Esophagus squamous epithelium (tissue), 5 donors: ENCODE measurements at regions not wholly inside any gene's neighbourhood (a gene's known extent, or its start where the extent isn't known, plus 50 kb on each side); places are given as distances from the start of the nearest gene placed in this dataset.

ENCODE experiments used
- DNase-seq: peaks from one replicate; lab custom pipeline; 2025; lab: John Stamatoyannopoulos, UW
- H3K27ac ChIP-seq, 4 donors: fragments of 200-600 bp; sonication (generic); one replicate each; pipeline ENCODE4 v1.5.1; 2016 to 2019; ENCODE audit warnings: mild to moderate bottlenecking in 1 of 4
- H3K27me3 ChIP-seq, 4 donors: fragments of 200-600 bp; sonication (generic); 1 replicate in 3 of 4; 2 replicates in 1 of 4; pipeline versions ENCODE4 v1.5.1 to v1.6.0; 2017 to 2021; ENCODE audit warnings: antibody characterized with exemption in 1 of 4
- H3K36me3 ChIP-seq, 3 donors: fragments of 200-600 bp; sonication (generic); one replicate each; pipeline ENCODE4 v1.5.1; 2016 to 2019
- H3K4me1 ChIP-seq, 3 donors: fragments of 200-600 bp; sonication (generic); one replicate each; pipeline ENCODE4 v1.5.1; 2017 to 2019
- H3K4me3 ChIP-seq, 4 donors: fragments of 200-600 bp; sonication (generic); 1 replicate in 3 of 4; 2 replicates in 1 of 4; pipeline ENCODE4 v1.5.1; 2016 to 2019; ENCODE audit warnings: mild to moderate bottlenecking in 2 of 4, moderate library complexity in 1 of 4
- H3K9me3 ChIP-seq, 3 donors: fragments of 200-600 bp; sonication (generic); one replicate each; pipeline ENCODE4 v1.5.1; 2016 to 2019
- POLR2A ChIP-seq, 4 donors: fragments of 450-650 bp; IDR thresholded peaks; one replicate each; pipeline ENCODE4 v1.6.1; 2017; ENCODE audit warnings: antibody characterized with exemption in 4 of 4, mild to moderate bottlenecking in 4 of 4, moderate library complexity in 3 of 4
- WGBS, 2 donors: methylation state at CpG; one replicate each; pipeline ENCODE4 v1.1.5; 2018; 5-methylcytosine and 5-hydroxymethylcytosine counted together
- intact Hi-C: fragments of 100-400 bp; cut with DNase I; formaldehyde crosslinking; loops from one replicate; pipeline ENCODE4 v1.15.0; 2022
- TF ChIP-seq, protein P1 (sequence below), 6 experiments: fragments of 450-650 bp in 4 of 6; fragments of 200-600 bp in 2 of 6; sonication (generic) in 2 of 6; IDR thresholded peaks; one replicate each; pipeline ENCODE4 v1.5.1; 2016 to 2019; ENCODE audit warnings: antibody characterized with exemption in 6 of 6, mild to moderate bottlenecking in 4 of 6, moderate library complexity in 4 of 6
- donor health status: DM: yes; HTN: yes; CAD: no.

- DNase-seq = no peak
- no peaks in the 10 kb centered on the region for H3K27me3 ChIP-seq
- TF ChIP-seq, protein P1, sequence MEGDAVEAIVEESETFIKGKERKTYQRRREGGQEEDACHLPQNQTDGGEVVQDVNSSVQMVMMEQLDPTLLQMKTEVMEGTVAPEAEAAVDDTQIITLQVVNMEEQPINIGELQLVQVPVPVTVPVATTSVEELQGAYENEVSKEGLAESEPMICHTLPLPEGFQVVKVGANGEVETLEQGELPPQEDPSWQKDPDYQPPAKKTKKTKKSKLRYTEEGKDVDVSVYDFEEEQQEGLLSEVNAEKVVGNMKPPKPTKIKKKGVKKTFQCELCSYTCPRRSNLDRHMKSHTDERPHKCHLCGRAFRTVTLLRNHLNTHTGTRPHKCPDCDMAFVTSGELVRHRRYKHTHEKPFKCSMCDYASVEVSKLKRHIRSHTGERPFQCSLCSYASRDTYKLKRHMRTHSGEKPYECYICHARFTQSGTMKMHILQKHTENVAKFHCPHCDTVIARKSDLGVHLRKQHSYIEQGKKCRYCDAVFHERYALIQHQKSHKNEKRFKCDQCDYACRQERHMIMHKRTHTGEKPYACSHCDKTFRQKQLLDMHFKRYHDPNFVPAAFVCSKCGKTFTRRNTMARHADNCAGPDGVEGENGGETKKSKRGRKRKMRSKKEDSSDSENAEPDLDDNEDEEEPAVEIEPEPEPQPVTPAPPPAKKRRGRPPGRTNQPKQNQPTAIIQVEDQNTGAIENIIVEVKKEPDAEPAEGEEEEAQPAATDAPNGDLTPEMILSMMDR (IDR thresholded peaks at IDR 0.05) = peak in 1 of 6 experiments; percentile 12
- no peak for TF ChIP-seq POLR2A (IDR thresholded peaks at IDR 0.05)
- WGBS, 2 donors = 9 to 10% methylated on average over 2 to 5 of the region's 5 CpGs
- peaks cover 18 to 51% (median 31%) of the 10 kb centered on the region in 3 donors for H3K4me1 ChIP-seq
- H3K4me3 ChIP-seq = no peak overlapping the region
- H3K27ac ChIP-seq = peak overlapping the region in 3 of 4 donors; percentile 38 to 76 (median 73)
- intact Hi-C loops = no loop called here
- no peaks in the 10 kb centered on the region for H3K36me3 ChIP-seq
- H3K9me3 ChIP-seq = no peaks in the 10 kb centered on the region
Measured at GRCh38 chr9:121556580-121556979, 56.9 kb upstream of the GGTA1 start.

DNA sequence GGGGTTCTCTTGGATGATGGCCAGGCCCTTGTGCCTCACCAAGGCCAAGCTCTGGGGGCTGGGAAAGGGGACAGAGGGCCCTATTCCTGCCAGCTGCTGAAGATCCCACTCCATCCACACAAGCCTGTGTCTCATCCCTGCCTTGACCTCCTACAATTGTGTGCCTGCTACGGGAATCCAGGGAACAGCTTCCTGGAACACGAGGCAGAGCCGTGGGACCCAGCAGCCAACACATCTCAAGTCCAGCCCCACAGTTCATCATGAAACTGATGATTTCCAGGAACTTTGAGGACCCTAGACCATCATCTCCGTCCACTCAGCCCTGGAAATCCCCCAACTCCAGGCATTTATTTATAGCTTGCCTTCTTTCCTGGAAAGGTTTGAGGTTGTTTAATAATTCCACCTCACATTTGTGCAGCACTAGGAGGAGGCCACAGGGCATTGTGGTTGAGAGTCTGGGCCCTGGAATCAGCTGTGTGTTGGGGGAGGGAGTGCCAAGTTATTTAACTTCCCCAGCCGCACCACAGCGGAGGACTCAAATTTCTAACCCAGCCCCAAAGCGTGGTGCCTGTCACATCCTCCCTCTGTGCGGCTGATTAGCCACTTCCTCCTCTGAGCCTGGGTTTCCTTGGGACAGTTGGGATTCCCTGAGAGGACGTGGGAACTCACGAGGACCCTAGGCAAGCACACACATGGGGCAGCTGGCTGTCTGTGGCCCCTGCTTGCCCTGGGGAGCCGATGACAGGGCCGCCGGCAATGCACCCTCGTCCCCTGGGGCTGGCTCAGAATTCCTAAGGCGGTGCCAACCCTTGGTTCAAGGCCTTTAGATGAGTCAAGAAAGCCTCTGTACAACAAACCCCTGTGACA lies 58.2 kb upstream of the GGTA1 start:
- TF ChIP-seq POLR2A (IDR thresholded peaks at IDR 0.05) = no peak
- TF ChIP-seq, protein P1 (IDR thresholded peaks at IDR 0.05) = no peak
- H3K4me1 ChIP-seq = peaks cover 18 to 62% (median 41%) of the 10 kb centered on the region in 3 donors
- H3K27me3 ChIP-seq = no peaks in the 10 kb centered on the region
- DNase-seq = no peak
- H3K36me3 ChIP-seq = no peaks in the 10 kb centered on the region
- no peaks in the 10 kb centered on the region for H3K9me3 ChIP-seq
- H3K4me3 ChIP-seq = no peak overlapping the region
- H3K27ac ChIP-seq = peak overlapping the region in 3 of 4 donors; percentile 72 to 76 (median 73)
- WGBS, 2 donors = 38 to 60% methylated on average over 3 to 8 of the region's 15 CpGs
- intact Hi-C loops = no loop called here

DNA sequence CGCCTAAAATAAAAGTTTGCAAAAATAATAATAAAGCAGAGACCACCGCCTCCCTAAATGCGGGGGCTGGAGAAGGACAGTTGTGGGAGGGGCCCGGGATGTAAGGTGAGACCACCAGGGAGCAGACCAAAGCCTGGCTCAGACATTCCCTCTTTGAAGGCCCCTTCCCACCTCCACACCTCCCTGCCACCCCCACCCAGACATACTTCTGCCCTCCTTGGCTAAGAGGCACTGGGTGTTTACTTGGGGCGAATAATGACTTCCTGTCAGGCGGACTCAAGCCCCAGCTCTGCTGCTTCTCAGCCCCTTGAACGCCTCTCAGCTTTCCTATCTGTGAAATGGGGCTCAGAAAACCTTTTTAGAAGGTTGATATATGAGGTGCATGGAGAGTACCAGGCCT lies 58.8 kb upstream of the GGTA1 start:
- intact Hi-C loops = no loop called here
- DNase-seq = no peak

DNA sequence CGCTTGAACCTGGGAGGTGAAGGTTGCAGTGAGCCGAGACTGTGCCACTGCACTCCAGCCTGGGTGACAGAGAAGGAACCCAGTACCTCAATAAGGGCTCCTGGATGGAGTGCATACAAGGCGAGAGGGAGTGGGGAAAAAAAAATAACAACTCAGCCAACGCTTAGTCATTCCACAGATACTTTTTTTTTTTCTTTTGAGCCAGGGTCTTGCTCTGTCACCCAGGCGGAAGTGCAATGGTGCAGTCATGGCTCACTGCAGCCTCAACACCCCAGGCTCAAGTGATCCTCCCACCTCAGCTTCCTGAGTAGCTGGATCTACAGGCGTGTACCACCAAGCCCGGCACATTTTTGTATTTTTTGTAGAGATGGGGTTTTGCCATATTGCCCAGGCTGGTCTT lies 59.5 kb upstream of the GGTA1 start:
- H3K9me3 ChIP-seq = no peaks in the 10 kb centered on the region
- DNase-seq = no peak
- no peak overlapping the region for H3K27ac ChIP-seq
- TF ChIP-seq POLR2A (IDR thresholded peaks at IDR 0.05) = no peak
- TF ChIP-seq, protein P1 (IDR thresholded peaks at IDR 0.05) = no peak
- whole genome bisulfite sequencing, 2 donors = 66 to 73% methylated on average over 7 of the region's 7 CpGs
- H3K36me3 ChIP-seq = no peaks in the 10 kb centered on the region
- H3K27me3 ChIP-seq = no peaks in the 10 kb centered on the region
- H3K4me1 ChIP-seq = peaks cover 18 to 64% (median 41%) of the 10 kb centered on the region in 3 donors
- intact Hi-C loops = no loop called here
- H3K4me3 ChIP-seq = no peak overlapping the region

More for the DNA sequence above, 58.8 kb upstream of the GGTA1 start:
- TF ChIP-seq POLR2A (IDR thresholded peaks at IDR 0.05) = no peak
- TF ChIP-seq, protein P1 (IDR thresholded peaks at IDR 0.05) = no peak
- Histone ChIP-seq H3K36me3 (no peaks in the 10 kb centered on the region), H3K4me3 (no peak overlapping the region), H3K27ac (peak overlapping the region in 3 of 4 donors; percentile 72 to 76 (median 73)), H3K4me1 (peaks cover 18 to 62% (median 41%) of the 10 kb centered on the region in 3 donors), H3K9me3 (no peaks in the 10 kb centered on the region), H3K27me3 (no peaks in the 10 kb centered on the region)
- 65 to 72% methylated on average over 4 to 7 of the region's 7 CpGs for WGBS, 2 donors

DNA sequence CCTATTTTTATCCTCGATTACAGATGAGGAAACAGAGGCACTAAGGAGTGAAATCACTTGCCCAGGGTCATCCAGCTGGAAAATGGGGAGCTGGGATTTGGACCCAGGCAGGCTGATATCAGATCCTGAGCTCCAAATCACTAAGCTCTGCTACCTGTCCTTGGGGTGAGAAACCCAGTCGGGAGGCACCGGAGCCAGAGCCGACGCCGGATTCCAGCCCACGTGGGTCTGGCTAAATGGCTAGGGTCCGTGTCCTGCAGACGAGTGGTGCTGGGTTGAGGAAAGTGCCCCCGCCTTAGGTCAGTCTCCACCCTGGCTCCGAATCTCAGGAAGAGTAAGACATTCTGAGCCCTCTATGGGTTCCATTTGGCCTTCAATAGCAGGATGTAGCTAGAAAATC lies 61.3 kb upstream of the GGTA1 start:
- no peaks in the 10 kb centered on the region for H3K9me3 ChIP-seq
- H3K36me3 ChIP-seq = no peaks in the 10 kb centered on the region
- no peak overlapping the region for H3K27ac ChIP-seq
- TF ChIP-seq, protein P1 (IDR thresholded peaks at IDR 0.05) = no peak
- TF ChIP-seq POLR2A (IDR thresholded peaks at IDR 0.05) = no peak
- no peak for DNase-seq
- H3K4me1 ChIP-seq = peaks cover 18 to 69% (median 39%) of the 10 kb centered on the region in 3 donors
- H3K4me3 ChIP-seq = no peak overlapping the region
- H3K27me3 ChIP-seq = no peaks in the 10 kb centered on the region
- WGBS, 2 donors = 90 to 100% methylated on average over 4 to 6 of the region's 11 CpGs
- intact Hi-C loops = no loop called here
